ENCODE measurements at regions not wholly inside any gene's neighbourhood (a gene's known extent, or its start where the extent isn't known, plus 50 kb on each side); places are given as distances from the start of the nearest gene placed in this dataset.

GRCh38 chr14:40413136-40413535 is 980.9 kb upstream of the FBXO33 start:
- intact Hi-C loops (cut with DNase I): no loop called here
- no peak overlapping the region for H3K4me3 ChIP-seq
- ATAC-seq (no peak), FAIRE-seq (no peak), DNase-seq (no peak)
- TF ChIP-seq CTCF (IDR thresholded peaks at IDR 0.05): no peak
- 45 to 47% methylated on average over 4 of the region's 4 CpGs for WGBS, 2 donors
- H3K27ac ChIP-seq: no peak overlapping the region
- H3K9me3 ChIP-seq: no peaks in the 10 kb centered on the region
- no peaks in the 10 kb centered on the region for H3K4me1 ChIP-seq
- H3K36me3 ChIP-seq: no peaks in the 10 kb centered on the region
- no peaks in the 10 kb centered on the region for H3K27me3 ChIP-seq

- intact Hi-C loops (cut with DNase I): no loop called here
- FAIRE-seq (no peak), ATAC-seq (no peak), DNase-seq (no peak)
- Histone ChIP-seq H3K36me3 (no peaks in the 10 kb centered on the region), H3K27ac (no peak overlapping the region), H3K9me3 (no peaks in the 10 kb centered on the region), H3K4me3 (no peak overlapping the region), H3K4me1 (no peaks in the 10 kb centered on the region), H3K27me3 (no peaks in the 10 kb centered on the region)
- no peak for TF ChIP-seq CTCF (IDR thresholded peaks at IDR 0.05)
These were observed 978.5 kb upstream of the FBXO33 start for GRCh38 chr14:40410708-40411107.

- Histone ChIP-seq H3K36me3 (no peaks in the 10 kb centered on the region), H3K9me3 (no peaks in the 10 kb centered on the region), H3K27me3 (no peaks in the 10 kb centered on the region), H3K27ac (no peak overlapping the region), H3K4me3 (no peak overlapping the region), H3K4me1 (no peaks in the 10 kb centered on the region)
- intact Hi-C loops (cut with DNase I): no loop called here
- no peak for TF ChIP-seq CTCF (IDR thresholded peaks at IDR 0.05)
- no peak for ATAC-seq
- no peak for DNase-seq
- FAIRE-seq: no peak
These were observed 970.7 kb upstream of the FBXO33 start for GRCh38 chr14:40402957-40403356.

- DNase-seq: no peak
- Histone ChIP-seq H3K9me3 (no peaks in the 10 kb centered on the region), H3K4me3 (no peak overlapping the region), H3K36me3 (no peaks in the 10 kb centered on the region), H3K27ac (no peak overlapping the region), H3K27me3 (no peaks in the 10 kb centered on the region), H3K4me1 (no peaks in the 10 kb centered on the region)
- WGBS, 2 donors: 53 to 66% methylated on average over 2 of the region's 2 CpGs
- no peak for FAIRE-seq
- TF ChIP-seq CTCF (IDR thresholded peaks at IDR 0.05): no peak
- intact Hi-C loops (cut with DNase I): no loop called here
- no peak for ATAC-seq
These were observed 966.7 kb upstream of the FBXO33 start for GRCh38 chr14:40398981-40399380.

GRCh38 chr14:40394634-40395340 is 962.6 kb upstream of the FBXO33 start:
- intact Hi-C loops (cut with DNase I): no loop called here
- WGBS, 2 donors: 51 to 69% methylated on average over 3 of the region's 3 CpGs

More at GRCh38 chr14:40394634-40395340, 962.6 kb upstream of the FBXO33 start:
- H3K27ac ChIP-seq: no peak overlapping the region
- no peaks in the 10 kb centered on the region for H3K36me3 ChIP-seq
- DNase-seq (no peak), FAIRE-seq (no peak), ATAC-seq (no peak)
- H3K27me3 ChIP-seq: no peaks in the 10 kb centered on the region
- no peak overlapping the region for H3K4me3 ChIP-seq
- TF ChIP-seq CTCF (IDR thresholded peaks at IDR 0.05): no peak
- no peaks in the 10 kb centered on the region for H3K4me1 ChIP-seq
- no peaks in the 10 kb centered on the region for H3K9me3 ChIP-seq

All from pancreas (tissue), 10 donors.